Effector CD8-positive, alpha-beta T cell (primary cell): ENCODE measurements at regions not wholly inside any gene's neighbourhood (a gene's known extent, or its start where the extent isn't known, plus 50 kb on each side); places are given as distances from the start of the nearest gene placed in this dataset.

Source experiments
- DNase-seq: peaks from one replicate; lab custom pipeline; 2025; lab: John Stamatoyannopoulos, UW

DNA sequence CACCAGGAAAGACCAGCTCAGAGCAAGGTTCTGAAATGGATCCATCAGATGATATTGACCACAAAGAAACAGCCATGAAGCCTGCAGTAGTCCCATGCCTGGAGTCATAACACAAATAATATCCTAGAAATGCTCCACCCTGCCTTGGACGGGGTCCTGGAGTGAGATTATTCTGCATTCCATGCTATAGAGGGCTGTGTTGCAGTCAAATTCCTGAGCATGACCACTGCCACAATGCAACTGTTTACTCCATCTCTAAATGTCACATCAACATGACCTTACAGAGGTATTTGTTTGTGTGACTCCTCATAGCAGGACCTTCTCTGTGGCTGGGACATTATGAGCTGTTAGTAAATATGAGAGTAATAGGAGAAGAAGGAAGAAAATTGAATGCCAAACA lies 257.5 kb upstream of the TCF21 start:
- DNase-seq: no peak

GRCh38 chr6:133632206-133632605 lies 256.7 kb upstream of the TCF21 start:
- DNase-seq: no peak

DNA sequence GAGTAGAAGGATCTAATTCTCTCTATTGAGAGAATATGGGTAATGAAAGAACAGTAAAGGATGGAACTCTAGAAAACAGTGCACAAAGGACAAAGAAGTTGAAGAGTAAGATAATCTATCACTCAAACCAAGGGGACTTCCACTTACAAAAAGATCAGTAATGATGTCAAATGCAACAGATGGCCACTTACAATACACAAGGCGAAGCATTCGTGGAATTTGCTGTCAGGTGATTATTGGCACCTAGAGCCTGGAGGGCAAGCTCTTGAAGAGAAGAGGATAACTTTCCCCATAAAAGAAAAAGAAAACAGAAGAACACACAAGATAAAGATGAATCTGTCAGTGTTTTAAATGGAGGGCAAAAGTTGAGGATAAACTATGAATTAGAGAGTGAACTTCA lies 256.0 kb upstream of the TCF21 start:
- no peak for DNase-seq

- no peak for DNase-seq
Measured at GRCh38 chr6:133634474-133634873, 254.4 kb upstream of the TCF21 start.

DNA sequence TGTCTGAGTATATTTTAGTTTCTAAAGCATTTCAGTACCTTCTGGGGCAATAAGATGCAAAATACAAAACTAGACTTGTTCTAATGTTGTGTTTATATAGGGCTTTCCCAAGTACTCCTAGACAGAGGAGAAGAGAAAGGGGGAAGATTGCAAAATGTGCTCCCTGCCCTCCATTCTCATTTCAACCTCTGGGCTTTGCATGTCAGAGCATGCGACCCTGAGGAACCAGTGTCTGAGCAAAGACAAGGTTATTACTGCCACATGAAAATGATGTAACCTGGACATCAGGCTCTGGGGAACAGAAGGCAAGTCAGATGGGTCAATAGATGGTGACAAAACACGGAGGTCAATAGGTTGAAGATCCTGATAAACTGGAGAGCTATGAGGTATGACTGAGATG lies 253.5 kb upstream of the TCF21 start:
- no peak for DNase-seq

GRCh38 chr6:133637436-133637835 lies 251.5 kb upstream of the TCF21 start:
- no peak for DNase-seq

DNA sequence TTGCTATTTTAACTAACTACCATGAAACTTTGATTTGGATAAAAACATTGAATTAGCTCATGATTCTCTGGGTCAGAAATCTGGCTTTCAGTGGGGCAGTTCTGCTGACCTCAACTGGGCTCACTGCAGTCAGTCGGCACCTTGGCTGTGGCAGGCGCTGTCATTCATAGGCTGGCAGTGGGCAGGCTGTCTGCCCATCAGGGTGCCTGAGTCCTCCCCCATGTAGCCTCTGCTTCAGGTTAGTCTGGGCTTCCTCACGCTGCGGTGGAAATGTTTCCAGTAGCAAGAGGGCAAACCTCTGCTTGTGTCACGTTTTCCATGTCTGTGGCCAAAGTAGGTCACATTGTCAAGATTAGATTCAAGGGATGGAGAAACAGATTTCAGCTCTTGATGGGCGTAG lies 251.0 kb upstream of the TCF21 start:
- no peak for DNase-seq

DNA sequence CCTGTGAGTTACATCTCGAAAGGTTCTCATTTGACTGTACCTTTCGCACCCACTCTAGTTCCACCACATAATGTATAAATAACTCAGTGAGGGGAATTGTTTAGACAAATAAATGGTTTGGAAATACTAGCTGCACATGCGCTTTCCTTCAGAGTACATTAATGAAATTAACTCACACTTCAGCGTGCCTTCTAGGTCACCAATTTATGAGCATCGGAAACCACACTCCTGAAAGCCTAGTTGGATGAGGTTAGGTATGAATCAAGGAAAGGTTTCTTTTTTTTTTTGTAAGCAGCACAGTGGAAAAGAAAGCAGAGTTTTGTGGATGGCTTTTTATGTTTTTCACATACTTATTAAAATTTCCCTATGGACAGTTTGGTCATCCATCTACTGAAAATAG lies 247.8 kb upstream of the TCF21 start:
- no peak for DNase-seq

- no peak for DNase-seq
Measured at GRCh38 chr6:133644548-133644891, 244.4 kb upstream of the TCF21 start.

DNA sequence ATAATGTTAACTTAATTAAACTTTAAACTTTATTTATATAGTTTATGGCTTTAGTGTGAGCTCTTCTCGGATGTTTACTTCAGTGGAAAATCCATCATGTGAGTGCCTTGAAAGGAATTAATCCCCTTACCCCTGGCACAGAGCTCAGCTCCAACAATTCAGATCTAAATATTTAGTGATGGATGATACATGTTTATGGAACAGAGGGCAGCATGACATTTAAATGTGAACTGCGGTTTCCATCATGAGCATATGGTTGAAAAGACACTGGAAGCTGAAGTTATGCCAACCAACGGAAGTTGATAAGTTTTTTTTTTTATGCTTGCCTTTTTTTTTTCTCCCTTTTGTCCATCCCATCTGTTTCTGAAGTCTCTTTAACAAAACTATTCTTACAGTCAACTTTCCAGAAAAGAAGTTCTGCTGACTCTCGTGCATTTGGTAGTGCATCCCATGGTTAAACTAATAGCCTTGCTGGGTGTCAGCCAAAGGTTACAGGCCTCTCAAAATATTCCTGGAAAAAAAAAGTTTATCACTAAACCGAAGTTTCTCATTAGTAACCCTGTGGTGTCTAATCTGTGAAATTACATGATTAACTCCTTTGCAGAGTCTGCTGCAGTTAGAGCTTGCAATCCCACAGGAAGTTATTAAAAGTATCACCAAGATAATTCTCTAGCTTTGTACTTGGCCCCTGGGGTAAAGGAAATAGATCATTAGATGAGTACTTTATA lies 243.9 kb upstream of the TCF21 start:
- no peak for DNase-seq

GRCh38 chr6:133645966-133646740 lies 242.8 kb upstream of the TCF21 start:
- DNase-seq: no peak

DNA sequence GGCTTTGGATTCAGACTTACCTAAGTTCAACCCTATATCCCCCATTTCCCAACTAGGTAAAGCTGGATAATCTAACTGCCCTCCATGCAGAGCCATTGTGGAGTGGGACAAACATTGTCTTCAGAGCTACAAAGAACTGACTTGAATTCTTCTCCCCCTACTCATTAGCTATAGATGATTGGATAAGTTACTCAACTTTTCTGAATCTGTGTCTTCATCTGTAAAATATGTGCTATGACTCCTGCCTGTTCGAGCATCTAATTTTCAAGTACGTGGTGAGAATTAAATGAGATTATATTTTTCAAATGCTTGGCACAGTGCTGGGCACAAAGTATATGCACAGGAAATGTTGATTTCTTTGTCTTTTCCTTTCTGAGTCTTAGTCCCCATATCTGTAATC lies 240.3 kb upstream of the TCF21 start:
- no peak for DNase-seq

- no peak for DNase-seq
Measured at GRCh38 chr6:133671376-133671775, 217.5 kb upstream of the TCF21 start.

- DNase-seq: no peak
Measured at GRCh38 chr6:133673056-133673455, 215.9 kb upstream of the TCF21 start.

- no peak for DNase-seq
Measured at GRCh38 chr6:133674661-133675060, 214.3 kb upstream of the TCF21 start.

DNA sequence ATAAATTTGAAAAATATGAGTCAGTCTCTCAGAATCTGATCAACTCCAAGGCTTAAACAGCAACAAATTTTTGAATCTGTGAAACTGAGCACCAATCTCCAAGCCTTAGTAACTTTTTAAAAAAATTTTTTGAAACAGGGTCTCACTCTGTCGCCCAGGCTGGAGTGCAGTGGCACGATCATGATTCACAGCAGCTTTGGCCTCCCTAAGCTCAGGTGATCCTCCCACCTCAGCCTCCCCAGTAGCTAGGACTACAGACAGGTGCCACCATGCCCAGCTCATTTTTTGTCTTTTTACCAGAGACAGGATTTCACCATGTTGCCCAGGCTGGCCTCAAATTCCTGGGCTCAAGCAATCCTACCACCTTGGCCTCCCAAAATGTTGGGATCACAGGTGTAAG lies 207.9 kb upstream of the TCF21 start:
- no peak for DNase-seq

- DNase-seq: no peak
Measured at GRCh38 chr6:133681891-133682290, 207.0 kb upstream of the TCF21 start.

- DNase-seq: no peak
Measured at GRCh38 chr6:133682506-133683307, 206.2 kb upstream of the TCF21 start.

- no peak for DNase-seq
Measured at GRCh38 chr6:133683308-133683580, 205.7 kb upstream of the TCF21 start.

- no peak for DNase-seq
Measured at GRCh38 chr6:133683606-133684005, 205.3 kb upstream of the TCF21 start.

DNA sequence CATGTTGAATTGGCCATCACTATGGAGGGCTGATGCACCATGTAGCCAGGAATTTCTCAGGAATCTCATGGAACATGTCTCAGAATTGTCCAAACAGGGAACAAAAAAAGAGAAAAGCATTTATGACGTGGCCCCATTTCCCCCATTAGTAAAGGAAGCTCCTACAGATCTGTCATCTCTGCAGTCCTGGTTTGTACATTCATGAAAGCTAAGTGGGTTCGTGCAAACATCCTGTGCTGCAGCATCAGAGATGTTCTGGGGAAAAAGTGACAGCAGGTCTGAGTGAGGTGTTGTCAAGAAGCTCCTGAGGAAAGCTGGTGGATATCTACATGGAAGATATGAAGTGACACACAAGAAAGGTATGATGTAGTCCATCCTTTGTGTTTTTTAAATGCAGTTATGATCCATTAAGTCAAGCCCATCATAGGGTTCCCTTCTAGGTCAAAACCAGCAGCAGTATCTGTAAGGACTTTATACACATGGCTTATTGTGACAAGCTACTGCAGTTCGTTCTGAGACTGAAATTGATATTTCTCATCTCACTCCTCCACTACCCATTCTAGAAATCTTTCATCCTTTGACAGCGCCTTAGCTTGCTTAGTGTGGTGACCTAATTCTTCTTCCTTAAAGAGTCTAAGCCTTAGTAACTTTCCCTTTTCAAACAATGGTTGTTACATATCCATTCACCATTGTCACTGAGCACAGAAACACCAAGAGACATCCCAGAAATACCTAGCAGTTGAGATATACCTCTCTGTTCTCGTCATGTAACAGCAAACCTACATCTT lies 200.0 kb upstream of the TCF21 start:
- DNase-seq: no peak

DNA sequence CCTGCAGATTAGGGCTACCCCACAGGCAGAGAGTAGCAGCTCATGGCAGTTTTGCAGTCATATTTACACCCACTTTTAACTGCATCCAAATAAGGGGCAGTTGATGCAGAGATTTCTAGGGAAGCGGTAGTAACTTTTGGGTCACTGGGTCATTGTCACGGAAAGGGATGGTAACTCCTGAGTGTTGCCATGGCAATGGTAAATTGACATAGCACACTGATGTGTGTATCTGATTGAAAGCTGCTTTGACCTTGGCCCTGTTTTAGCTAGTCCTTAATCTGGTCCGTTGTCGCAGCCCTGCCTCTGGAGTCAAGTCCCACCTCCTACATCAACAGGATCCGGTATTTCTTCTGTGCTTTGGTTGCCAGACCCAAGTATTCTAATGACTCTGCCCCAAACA lies 199.1 kb upstream of the TCF21 start:
- no peak for DNase-seq
